Uterus (tissue), 3 donors: ENCODE measurements at regions not wholly inside any gene's neighbourhood (a gene's known extent, or its start where the extent isn't known, plus 50 kb on each side); places are given as distances from the start of the nearest gene placed in this dataset.

Source experiments
- DNase-seq, 2 donors: peaks; one replicate each; pipeline ENCODE4 v3.0.0-alpha.2; 2019 to 2020
- H3K27ac ChIP-seq, 2 donors: fragments of 200-600 bp; sonication (generic); 1 replicate in 1 of 2; 2 replicates in 1 of 2; pipeline ENCODE4 v1.5.1; 2016 to 2018
- H3K27me3 ChIP-seq, 2 donors: fragments of 200-600 bp; sonication (generic); one replicate each; pipeline ENCODE4 v1.5.1; 2018 to 2019; ENCODE audit warnings: control low read depth in 1 of 2
- H3K36me3 ChIP-seq, 2 donors: fragments of 200-600 bp; sonication (generic); one replicate each; pipeline ENCODE4 v1.5.1; 2019; ENCODE audit warnings: control low read depth in 1 of 2
- H3K4me1 ChIP-seq, 2 donors: fragments of 200-600 bp; sonication (generic); one replicate each; pipeline ENCODE4 v1.5.1; 2018 to 2019; ENCODE audit warnings: control low read depth in 1 of 2
- H3K4me3 ChIP-seq, 2 donors: fragments of 200-600 bp; sonication (generic); 1 replicate in 1 of 2; 2 replicates in 1 of 2; pipeline ENCODE4 v1.5.1; 2018 to 2019; ENCODE audit warnings: mild to moderate bottlenecking in 1 of 2
- H3K9me3 ChIP-seq, 2 donors: fragments of 200-600 bp; sonication (generic); one replicate each; pipeline ENCODE4 v1.5.1; 2019; ENCODE audit warnings: control low read depth in 1 of 2
- POLR2A ChIP-seq, 2 donors: fragments of 450-650 bp; IDR thresholded peaks; one replicate each; pipeline ENCODE4 v1.6.1; 2016; ENCODE audit warnings: antibody characterized with exemption in 2 of 2, mild to moderate bottlenecking in 1 of 2, moderate library complexity in 1 of 2
- intact Hi-C: fragments of 100-400 bp; cut with DNase I; formaldehyde crosslinking; loops from one replicate; pipeline ENCODE4 v1.15.1; 2023; ENCODE audit warnings: low total_unique reads
- TF ChIP-seq, protein P1 (sequence below), 4 experiments: fragments of 200-600 bp in 2 of 4; fragments of 450-650 bp in 2 of 4; sonication (generic) in 2 of 4; IDR thresholded peaks; one replicate each; pipeline ENCODE4 v1.5.1; 2016 to 2019; ENCODE audit warnings: antibody characterized with exemption in 4 of 4, mild to moderate bottlenecking in 2 of 4, moderate library complexity in 1 of 4
- donor health status: DM: yes; HTN: yes; CAD: no.

DNA sequence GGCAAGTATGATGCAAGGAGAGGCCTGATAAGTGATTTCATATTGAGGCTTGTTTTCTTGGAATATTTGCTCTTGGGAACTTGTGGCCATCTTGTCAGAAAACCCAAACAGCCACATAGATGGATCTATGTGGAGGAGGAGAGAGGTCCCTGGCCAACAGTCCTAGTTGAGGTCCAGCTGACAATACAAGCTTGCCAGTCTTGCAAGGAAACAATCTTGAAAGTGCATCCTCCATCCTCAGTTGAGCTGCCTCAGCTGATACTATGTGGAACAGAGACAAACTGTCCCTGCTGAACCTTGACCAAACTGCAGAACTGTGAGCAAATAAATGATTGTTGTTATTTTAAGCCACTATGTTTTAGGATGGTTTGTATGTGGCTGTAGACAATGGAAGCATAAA, 146.4 kb downstream of the TMX1 start:
- no peak for DNase-seq
- Histone ChIP-seq H3K4me3 (no peak overlapping the region), H3K27ac (peak overlapping the region; percentile 42 to 51), H3K4me1 (no peaks in the 10 kb centered on the region), H3K36me3 (no peaks in the 10 kb centered on the region), H3K27me3 (no peaks in the 10 kb centered on the region), H3K9me3 (no peaks in the 10 kb centered on the region)
- intact Hi-C loops = no loop called here
- no peak for TF ChIP-seq POLR2A (IDR thresholded peaks at IDR 0.05)
- TF ChIP-seq, protein P1, sequence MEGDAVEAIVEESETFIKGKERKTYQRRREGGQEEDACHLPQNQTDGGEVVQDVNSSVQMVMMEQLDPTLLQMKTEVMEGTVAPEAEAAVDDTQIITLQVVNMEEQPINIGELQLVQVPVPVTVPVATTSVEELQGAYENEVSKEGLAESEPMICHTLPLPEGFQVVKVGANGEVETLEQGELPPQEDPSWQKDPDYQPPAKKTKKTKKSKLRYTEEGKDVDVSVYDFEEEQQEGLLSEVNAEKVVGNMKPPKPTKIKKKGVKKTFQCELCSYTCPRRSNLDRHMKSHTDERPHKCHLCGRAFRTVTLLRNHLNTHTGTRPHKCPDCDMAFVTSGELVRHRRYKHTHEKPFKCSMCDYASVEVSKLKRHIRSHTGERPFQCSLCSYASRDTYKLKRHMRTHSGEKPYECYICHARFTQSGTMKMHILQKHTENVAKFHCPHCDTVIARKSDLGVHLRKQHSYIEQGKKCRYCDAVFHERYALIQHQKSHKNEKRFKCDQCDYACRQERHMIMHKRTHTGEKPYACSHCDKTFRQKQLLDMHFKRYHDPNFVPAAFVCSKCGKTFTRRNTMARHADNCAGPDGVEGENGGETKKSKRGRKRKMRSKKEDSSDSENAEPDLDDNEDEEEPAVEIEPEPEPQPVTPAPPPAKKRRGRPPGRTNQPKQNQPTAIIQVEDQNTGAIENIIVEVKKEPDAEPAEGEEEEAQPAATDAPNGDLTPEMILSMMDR (IDR thresholded peaks at IDR 0.05) = no peak

DNA sequence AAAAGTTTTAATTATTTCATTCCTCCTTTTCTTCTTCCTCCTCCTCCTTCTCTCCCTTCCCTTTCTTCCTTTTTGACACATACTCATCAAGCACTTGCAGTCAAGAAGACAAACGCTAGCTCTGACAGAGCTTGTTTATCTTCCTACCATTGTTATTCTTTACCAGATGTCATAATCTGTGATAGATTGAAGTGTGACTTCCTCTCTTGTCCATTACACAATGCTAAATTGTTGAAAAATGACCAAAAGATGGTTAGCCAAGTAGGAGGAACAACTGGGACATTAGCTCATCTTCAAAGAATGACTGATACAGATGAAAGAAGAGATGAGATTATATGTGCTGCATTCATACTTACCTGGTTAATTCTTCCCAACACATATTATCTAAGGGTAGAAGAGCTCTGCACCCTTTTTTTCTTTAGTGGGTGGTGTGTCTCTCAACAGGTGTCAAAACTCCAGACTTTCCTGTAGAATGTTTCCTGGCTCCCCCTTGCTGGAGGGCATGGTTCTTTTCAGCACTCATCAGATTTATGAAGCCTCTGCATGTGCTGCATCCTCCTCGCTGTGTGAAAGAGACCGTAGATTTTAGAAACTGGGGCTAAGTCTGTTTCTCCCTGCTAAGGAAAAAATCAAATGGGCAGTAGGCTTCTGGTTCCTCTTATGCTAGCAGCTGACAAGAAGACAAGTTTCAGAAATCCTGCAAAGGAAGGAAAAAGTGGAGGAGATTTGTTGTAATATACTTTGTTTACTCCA, 147.1 kb downstream of the TMX1 start:
- intact Hi-C loops = no loop called here

DNA sequence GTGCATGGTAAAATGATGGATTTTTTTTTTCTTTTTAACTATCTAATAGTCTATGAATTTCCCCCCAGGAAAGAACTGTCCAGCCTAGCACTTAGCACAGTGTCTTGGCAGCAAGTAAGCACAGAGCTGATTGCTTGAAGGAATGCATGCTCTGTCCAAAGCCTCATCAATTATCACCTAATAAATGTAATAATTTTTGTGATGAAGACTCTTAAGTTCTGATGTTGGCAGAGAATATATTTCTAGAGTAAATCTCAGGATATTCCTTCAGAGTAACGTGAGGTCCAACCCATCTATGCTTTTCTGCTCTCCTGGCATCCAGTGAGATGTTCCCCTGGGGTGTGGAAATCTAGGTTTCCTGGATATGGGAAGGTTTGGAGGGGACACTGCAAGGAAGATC, 152.4 kb downstream of the TMX1 start:
- no peaks in the 10 kb centered on the region for H3K36me3 ChIP-seq
- H3K27me3 ChIP-seq = no peaks in the 10 kb centered on the region
- TF ChIP-seq, protein P1 (IDR thresholded peaks at IDR 0.05) = no peak
- TF ChIP-seq POLR2A (IDR thresholded peaks at IDR 0.05) = no peak
- H3K4me1 ChIP-seq = peaks cover 7 to 12% of the 10 kb centered on the region in 2 donors
- H3K9me3 ChIP-seq = no peaks in the 10 kb centered on the region
- H3K27ac ChIP-seq = no peak overlapping the region
- H3K4me3 ChIP-seq = no peak overlapping the region
- no peak for DNase-seq
- intact Hi-C loops = no loop called here

More for the DNA sequence above, 147.1 kb downstream of the TMX1 start:
- Histone ChIP-seq H3K9me3 (no peaks in the 10 kb centered on the region), H3K4me3 (no peak overlapping the region), H3K36me3 (no peaks in the 10 kb centered on the region), H3K27ac (peak overlapping the region; percentile 42 to 51), H3K4me1 (no peaks in the 10 kb centered on the region), H3K27me3 (no peaks in the 10 kb centered on the region)
- TF ChIP-seq, protein P1 (IDR thresholded peaks at IDR 0.05) = no peak
- no peak for TF ChIP-seq POLR2A (IDR thresholded peaks at IDR 0.05)
- DNase-seq = no peak

DNA sequence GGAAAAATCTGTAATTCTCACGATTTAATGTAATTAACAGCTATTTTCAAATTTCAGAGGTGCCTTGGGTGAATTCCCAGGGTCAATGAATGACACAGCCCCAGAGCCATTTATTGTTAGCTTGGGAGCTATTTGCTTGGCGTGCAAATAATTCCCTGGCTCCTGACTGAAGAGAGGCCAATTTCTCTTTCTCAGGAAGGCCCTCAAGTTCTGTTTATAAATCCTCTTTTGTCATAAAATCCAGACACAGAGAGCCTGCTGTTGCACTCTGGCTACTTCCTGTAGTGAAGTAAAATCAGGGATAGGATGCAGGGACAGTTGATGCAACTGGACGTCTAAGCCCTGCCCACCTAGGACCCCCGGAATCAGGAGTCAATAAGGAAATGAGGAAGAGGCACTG, 154.3 kb downstream of the TMX1 start:
- H3K4me3 ChIP-seq = no peak overlapping the region
- DNase-seq = no peak
- no peaks in the 10 kb centered on the region for H3K9me3 ChIP-seq
- intact Hi-C loops = no loop called here
- no peaks in the 10 kb centered on the region for H3K27me3 ChIP-seq
- H3K4me1 ChIP-seq = peaks cover 7 to 12% of the 10 kb centered on the region in 2 donors
- peak overlapping the region; percentile 81 to 88 for H3K27ac ChIP-seq
- TF ChIP-seq, protein P1 (IDR thresholded peaks at IDR 0.05) = no peak
- no peak for TF ChIP-seq POLR2A (IDR thresholded peaks at IDR 0.05)
- H3K36me3 ChIP-seq = no peaks in the 10 kb centered on the region

DNA sequence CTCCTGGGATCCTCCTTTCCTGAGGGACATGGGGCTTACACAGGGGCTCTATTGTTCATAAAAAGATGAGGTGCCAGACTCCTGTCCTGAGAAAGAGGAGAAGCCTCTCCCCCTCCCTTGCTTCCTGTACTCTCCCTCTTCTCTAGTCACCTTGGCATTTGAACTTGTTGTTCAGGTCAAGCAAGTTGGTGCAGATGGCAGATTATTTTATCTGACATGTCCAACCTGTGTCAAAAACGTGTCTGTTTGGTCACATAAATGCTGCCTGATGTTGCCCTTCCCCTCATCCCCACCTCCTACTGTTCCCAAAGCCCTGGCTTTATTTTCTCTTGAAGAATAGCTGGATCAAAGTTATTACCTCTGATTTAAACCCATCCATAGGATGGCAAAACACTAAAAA, 154.8 kb downstream of the TMX1 start:
- no peak for TF ChIP-seq POLR2A (IDR thresholded peaks at IDR 0.05)
- TF ChIP-seq, protein P1 (IDR thresholded peaks at IDR 0.05) = no peak
- Histone ChIP-seq H3K4me1 (peaks cover 7 to 12% of the 10 kb centered on the region in 2 donors), H3K9me3 (no peaks in the 10 kb centered on the region), H3K36me3 (no peaks in the 10 kb centered on the region), H3K27me3 (no peaks in the 10 kb centered on the region), H3K27ac (peak overlapping the region; percentile 81 to 88), H3K4me3 (no peak overlapping the region)
- intact Hi-C loops = no loop called here
- DNase-seq = no peak
